ENCODE measurements at regions not wholly inside any gene's neighbourhood (a gene's known extent, or its start where the extent isn't known, plus 50 kb on each side); places are given as distances from the start of the nearest gene placed in this dataset.
"Not testable (repeated sequence)": the region's sequence is repeated elsewhere in the genome, so short reads cannot be mapped to it uniquely, and the experiment has no call there.

DNA sequence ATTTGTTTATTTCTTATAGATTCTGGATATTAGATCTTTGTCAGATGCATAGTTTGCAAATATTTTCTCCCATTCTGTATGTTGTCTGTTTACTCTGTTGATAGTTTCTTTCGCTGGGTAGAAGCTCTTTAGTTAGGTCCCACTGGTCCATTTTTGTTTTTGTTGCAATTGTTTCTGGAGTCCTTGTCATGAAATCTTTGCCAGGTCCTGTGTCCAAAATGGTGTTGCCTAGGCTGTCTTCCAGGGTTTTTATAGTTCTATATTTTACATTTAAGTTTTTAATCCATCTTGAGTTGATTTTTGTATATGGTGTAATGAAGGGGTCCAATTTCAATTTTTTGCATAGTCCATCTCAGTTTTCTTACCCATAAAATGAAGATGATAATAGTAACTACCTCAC, 173.9 kb upstream of the NT5E start:
- not testable (repeated sequence) for DNase-seq

GRCh38 chr6:85275338-85275985, 174.4 kb upstream of the NT5E start:
- no peak for DNase-seq

- DNase-seq = no peak
Observed at GRCh38 chr6:85273870-85274269, 176.0 kb upstream of the NT5E start.

GRCh38 chr6:85273046-85273445, 176.8 kb upstream of the NT5E start:
- DNase-seq = no peak

DNA sequence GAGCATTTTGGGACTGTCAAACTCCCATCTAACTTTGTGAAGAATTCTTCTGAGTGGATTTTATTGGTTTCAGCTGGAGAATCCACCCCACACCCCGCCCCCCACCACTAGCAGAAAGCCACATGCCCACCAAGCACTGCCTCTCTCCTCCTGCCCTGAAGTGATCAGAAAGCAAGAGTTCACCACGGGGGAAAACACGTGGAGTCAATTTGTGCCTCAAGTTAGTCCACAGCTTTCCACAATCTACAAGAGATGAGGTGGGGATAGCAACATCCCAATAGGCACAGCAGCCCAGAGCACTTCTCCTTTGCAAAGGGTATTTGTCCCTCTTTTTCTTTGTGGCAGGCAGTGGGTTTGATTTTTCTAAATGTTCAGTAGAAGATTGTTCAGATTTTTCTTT, 177.3 kb upstream of the NT5E start:
- DNase-seq = no peak

- no peak for DNase-seq
Observed at GRCh38 chr6:85262621-85263020, 187.3 kb upstream of the NT5E start.

GRCh38 chr6:85261271-85261670, 188.6 kb upstream of the NT5E start:
- DNase-seq = no peak

GRCh38 chr6:85255661-85256060, 194.2 kb upstream of the NT5E start:
- DNase-seq = no peak

GRCh38 chr6:85252552-85252951, 197.3 kb upstream of the NT5E start:
- DNase-seq = no peak

- no peak for DNase-seq
Observed at GRCh38 chr6:85252085-85252484, 197.8 kb upstream of the NT5E start.

GRCh38 chr6:85251300-85251699, 198.6 kb upstream of the NT5E start:
- no peak for DNase-seq

- DNase-seq = no peak
Observed at GRCh38 chr6:85250586-85251220, 199.2 kb upstream of the NT5E start.

DNA sequence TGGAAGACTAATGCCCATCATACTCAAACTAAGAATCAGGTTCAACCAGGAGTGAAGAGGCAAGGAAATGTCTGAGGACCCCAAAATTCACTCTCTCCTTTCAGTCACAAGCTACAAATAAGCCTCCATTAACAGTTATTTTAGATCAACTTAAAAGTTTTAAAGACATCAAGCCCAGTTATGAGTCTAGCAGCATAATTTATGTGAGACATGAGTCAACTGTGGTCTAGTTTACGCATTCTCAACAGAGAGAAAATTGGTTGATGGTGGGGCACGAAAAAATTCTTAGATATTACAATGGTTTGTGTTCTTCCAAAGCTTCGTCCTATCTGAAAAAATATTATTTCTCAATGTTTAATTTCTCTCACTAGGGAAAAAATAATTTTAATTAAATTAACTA, 204.9 kb upstream of the NT5E start:
- DNase-seq = no peak

DNA sequence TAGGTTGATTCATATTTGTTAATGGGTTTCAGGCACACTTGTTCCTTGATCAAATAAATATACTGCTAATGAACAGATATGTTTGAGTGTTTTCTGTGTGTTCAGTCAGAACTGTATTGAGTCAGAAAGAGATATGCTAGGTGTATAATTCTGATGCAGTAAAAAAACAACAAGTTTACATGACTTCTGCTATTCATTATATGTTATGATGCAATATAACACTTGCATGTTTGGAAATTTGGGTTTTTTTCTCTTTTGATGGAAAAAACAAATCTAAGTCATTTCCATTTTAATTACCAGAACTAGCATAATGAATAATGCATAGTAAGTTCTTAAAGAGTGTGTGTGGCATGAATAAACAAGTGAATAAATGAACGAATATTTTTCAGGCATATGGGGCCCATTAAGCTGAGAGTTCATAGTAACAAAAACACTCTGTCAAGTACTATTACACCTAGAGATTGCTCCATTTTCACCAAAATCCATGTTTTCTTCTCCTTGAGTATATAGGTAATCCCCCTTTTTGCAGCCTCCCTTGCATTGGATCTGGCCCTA, 208.3 kb upstream of the NT5E start:
- no peak for DNase-seq

DNA sequence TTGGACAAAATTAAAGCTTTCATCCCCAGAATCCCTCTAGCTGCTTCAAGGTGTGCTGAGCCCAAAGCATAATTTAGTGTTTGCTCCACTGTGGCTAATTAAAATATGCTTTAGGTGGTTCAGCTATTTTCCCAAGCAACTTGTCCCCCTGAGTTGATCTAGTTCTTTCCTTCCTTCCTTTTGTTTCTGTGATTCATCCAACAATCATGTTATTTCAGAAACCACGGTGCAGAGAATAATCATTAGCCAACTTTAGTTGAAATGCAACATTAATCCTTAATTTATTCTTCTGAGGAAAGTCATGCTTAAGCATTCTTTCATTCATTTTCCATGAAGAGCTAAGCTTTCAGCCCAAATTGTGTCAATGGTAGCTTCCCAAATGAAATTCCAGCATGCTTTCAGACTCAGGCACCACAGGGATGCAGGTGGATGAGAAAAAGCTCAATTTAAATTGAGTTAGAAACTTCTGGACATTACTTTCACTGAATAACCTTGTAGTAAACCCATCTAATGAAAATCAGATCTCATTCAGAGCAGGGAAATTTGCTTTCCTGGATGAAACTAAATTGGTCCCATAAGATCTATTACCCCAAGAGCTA, 209.0 kb upstream of the NT5E start:
- no peak for DNase-seq

- DNase-seq = no peak
Observed at GRCh38 chr6:85237478-85237877, 212.4 kb upstream of the NT5E start.

GRCh38 chr6:85236636-85237035, 213.2 kb upstream of the NT5E start:
- DNase-seq = no peak

- not testable (repeated sequence) for DNase-seq
Observed at GRCh38 chr6:85227345-85227744, 222.5 kb upstream of the NT5E start.

- DNase-seq = not testable (repeated sequence)
Observed at GRCh38 chr6:85212794-85213193, 237.1 kb upstream of the NT5E start.

DNA sequence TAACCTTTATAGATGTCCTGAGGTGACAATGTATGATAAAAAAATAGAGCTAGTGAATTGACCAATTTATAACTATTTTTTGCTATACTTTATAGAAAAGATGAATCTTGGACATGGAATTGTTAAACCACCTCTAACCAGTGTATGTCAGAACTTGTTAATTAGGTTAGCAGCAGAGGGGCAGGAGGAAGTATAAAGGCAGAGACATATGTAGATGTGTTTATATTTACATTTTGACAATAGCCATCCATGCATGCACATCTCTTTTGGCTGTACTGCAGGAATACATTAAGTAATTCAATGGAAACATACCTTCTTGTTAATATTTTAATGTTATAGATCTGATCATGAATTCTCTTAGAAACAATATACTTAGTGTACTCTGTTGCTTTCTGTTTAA, 254.6 kb upstream of the NT5E start:
- DNase-seq = no peak

- DNase-seq = no peak
Observed at GRCh38 chr6:85193339-85193738, 256.5 kb upstream of the NT5E start.

GRCh38 chr6:85192596-85192995, 257.3 kb upstream of the NT5E start:
- no peak for DNase-seq

DNA sequence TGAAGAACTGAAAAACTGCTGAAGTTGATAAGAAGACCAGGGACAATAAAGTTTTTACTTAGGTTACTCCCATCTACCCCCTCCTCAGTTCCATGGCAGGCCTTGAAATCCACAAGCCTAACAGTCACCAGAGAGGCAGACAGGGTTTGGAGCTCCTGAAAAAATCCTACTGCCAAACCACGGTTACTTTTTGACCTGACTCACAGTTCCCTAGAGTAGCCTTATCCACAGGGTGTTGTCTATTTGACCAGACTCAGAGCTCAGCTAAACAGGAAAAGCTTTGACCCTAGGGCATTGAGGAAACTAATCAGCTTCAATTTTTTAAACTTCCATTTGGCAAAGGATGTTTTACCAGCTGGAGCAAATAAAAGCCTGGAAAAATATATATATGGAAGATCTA, 257.7 kb upstream of the NT5E start:
- no peak for DNase-seq

GRCh38 chr6:85191656-85192055, 258.2 kb upstream of the NT5E start:
- DNase-seq = no peak

Data from CD4-positive, alpha-beta T cell treated with Interleukin-21 for 1 hour (primary cell).